Hindlimb muscle (tissue), 1 donor: ENCODE measurements at regions not wholly inside any gene's neighbourhood (a gene's known extent, or its start where the extent isn't known, plus 50 kb on each side); places are given as distances from the start of the nearest gene placed in this dataset.

Source experiments
- DNase-seq: peaks from one replicate; pipeline ENCODE4 v3.0.0-alpha.2; 2013

- no peak for DNase-seq
These were observed 895.9 kb downstream of the TRIML1 start for GRCh38 chr4:189035091-189035490.

GRCh38 chr4:189035654-189036053, 896.4 kb downstream of the TRIML1 start:
- no peak for DNase-seq

- no peak for DNase-seq
These were observed 897.7 kb downstream of the TRIML1 start for GRCh38 chr4:189036906-189037305.

- DNase-seq, result no peak
These were observed 894.0 kb upstream of the FRG1 start for GRCh38 chr4:189046642-189047041.

GRCh38 chr4:189048119-189048518, 892.6 kb upstream of the FRG1 start:
- DNase-seq, result no peak

- DNase-seq, result no peak
These were observed 891.0 kb upstream of the FRG1 start for GRCh38 chr4:189049682-189050081.

- DNase-seq, result no peak
These were observed 890.0 kb upstream of the FRG1 start for GRCh38 chr4:189050643-189051042.

- DNase-seq, result no peak
These were observed 887.1 kb upstream of the FRG1 start for GRCh38 chr4:189053621-189054020.

GRCh38 chr4:189060104-189060503, 880.6 kb upstream of the FRG1 start:
- no peak for DNase-seq

- no peak for DNase-seq
These were observed 878.4 kb upstream of the FRG1 start for GRCh38 chr4:189062047-189062820.

- no peak for DNase-seq
These were observed 870.9 kb upstream of the FRG1 start for GRCh38 chr4:189069772-189070171.

GRCh38 chr4:189071241-189071640, 869.4 kb upstream of the FRG1 start:
- no peak for DNase-seq

- DNase-seq, result no peak
These were observed 866.9 kb upstream of the FRG1 start for GRCh38 chr4:189073739-189074138.

GRCh38 chr4:189081826-189082225, 858.8 kb upstream of the FRG1 start:
- DNase-seq, result no peak

GRCh38 chr4:189083769-189084168, 856.9 kb upstream of the FRG1 start:
- no peak for DNase-seq

- DNase-seq, result no peak
These were observed 856.0 kb upstream of the FRG1 start for GRCh38 chr4:189084671-189085070.

- DNase-seq, result no peak
These were observed 852.7 kb upstream of the FRG1 start for GRCh38 chr4:189087971-189088370.

GRCh38 chr4:189088780-189089179, 851.9 kb upstream of the FRG1 start:
- no peak for DNase-seq

- DNase-seq, result no peak
These were observed 850.4 kb upstream of the FRG1 start for GRCh38 chr4:189090174-189090814.

GRCh38 chr4:189092581-189092980, 848.1 kb upstream of the FRG1 start:
- DNase-seq, result no peak

GRCh38 chr4:189096108-189096507, 844.6 kb upstream of the FRG1 start:
- DNase-seq, result no peak

GRCh38 chr4:189096717-189097116, 844.0 kb upstream of the FRG1 start:
- DNase-seq, result no peak

- no peak for DNase-seq
These were observed 841.6 kb upstream of the FRG1 start for GRCh38 chr4:189098932-189099696.
